Testis (tissue), 2 donors: ENCODE measurements at regions not wholly inside any gene's neighbourhood (a gene's known extent, or its start where the extent isn't known, plus 50 kb on each side); places are given as distances from the start of the nearest gene placed in this dataset.

Experiments
- DNase-seq: peaks from one replicate; pipeline ENCODE4 v3.0.0-alpha.2; 2019
- H3K27ac ChIP-seq, 2 donors: fragments of 200-600 bp; sonication (generic); one replicate each; pipeline ENCODE4 v1.5.1; 2019
- H3K27me3 ChIP-seq: fragments of 200-600 bp; sonication (generic); one replicate; pipeline ENCODE4 v1.5.1; 2019
- H3K36me3 ChIP-seq: fragments of 200-600 bp; sonication (generic); one replicate; pipeline ENCODE4 v1.5.1; 2017; ENCODE audit warnings: low read depth; ENCODE audit errors: missing control alignments
- H3K4me1 ChIP-seq: fragments of 200-600 bp; sonication (generic); one replicate; pipeline ENCODE4 v1.5.1; 2019
- H3K4me3 ChIP-seq, 2 donors: fragments of 200-600 bp; sonication (generic); one replicate each; pipeline ENCODE4 v1.5.1; 2017 to 2019
- H3K9me3 ChIP-seq: fragments of 200-600 bp; sonication (generic); one replicate; pipeline ENCODE4 v1.5.1; 2017
- POLR2A ChIP-seq: fragments of 450-650 bp; IDR thresholded peaks from one replicate; pipeline ENCODE4 v1.6.1; 2017; ENCODE audit warnings: antibody characterized with exemption, mild to moderate bottlenecking, moderate library complexity
- WGBS, 2 donors: methylation state at CpG; one replicate each; pipeline ENCODE4 v1.1.5; 2018; 5-methylcytosine and 5-hydroxymethylcytosine counted together
- intact Hi-C: fragments of 100-400 bp; cut with DNase I; formaldehyde crosslinking; loops from one replicate; pipeline ENCODE4 v1.15.1; 2023; ENCODE audit warnings: low total_unique reads
- TF ChIP-seq, protein P1 (sequence below), 3 experiments: fragments of 450-650 bp in 2 of 3; fragments of 200-600 bp in 1 of 3; sonication (generic) in 1 of 3; IDR thresholded peaks; one replicate each; pipeline ENCODE4 v1.5.1; 2016 to 2019; ENCODE audit warnings: antibody characterized with exemption in 3 of 3, mild to moderate bottlenecking in 2 of 3, moderate library complexity in 1 of 3

DNA sequence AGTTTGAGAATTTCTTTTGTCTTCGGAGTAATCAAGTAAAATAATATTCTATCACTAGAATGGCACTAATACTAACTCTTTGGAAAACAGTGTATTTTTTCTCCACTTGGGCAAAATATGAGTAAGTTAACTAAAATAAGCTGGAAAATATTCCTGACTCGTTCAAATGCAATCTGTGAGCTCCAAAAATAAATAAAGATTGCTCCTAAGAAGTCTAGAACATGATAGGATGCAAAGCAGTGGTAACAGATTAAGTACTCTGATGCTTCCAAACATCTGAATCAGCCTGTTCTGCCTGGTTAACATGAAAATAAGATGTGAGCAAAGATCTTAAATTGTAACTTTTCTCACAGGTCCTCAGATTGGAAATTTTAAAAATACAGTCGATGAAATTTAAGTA, 285.1 kb upstream of the ID4 start:
- TF ChIP-seq, protein P1, sequence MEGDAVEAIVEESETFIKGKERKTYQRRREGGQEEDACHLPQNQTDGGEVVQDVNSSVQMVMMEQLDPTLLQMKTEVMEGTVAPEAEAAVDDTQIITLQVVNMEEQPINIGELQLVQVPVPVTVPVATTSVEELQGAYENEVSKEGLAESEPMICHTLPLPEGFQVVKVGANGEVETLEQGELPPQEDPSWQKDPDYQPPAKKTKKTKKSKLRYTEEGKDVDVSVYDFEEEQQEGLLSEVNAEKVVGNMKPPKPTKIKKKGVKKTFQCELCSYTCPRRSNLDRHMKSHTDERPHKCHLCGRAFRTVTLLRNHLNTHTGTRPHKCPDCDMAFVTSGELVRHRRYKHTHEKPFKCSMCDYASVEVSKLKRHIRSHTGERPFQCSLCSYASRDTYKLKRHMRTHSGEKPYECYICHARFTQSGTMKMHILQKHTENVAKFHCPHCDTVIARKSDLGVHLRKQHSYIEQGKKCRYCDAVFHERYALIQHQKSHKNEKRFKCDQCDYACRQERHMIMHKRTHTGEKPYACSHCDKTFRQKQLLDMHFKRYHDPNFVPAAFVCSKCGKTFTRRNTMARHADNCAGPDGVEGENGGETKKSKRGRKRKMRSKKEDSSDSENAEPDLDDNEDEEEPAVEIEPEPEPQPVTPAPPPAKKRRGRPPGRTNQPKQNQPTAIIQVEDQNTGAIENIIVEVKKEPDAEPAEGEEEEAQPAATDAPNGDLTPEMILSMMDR (IDR thresholded peaks at IDR 0.05): no peak
- TF ChIP-seq POLR2A: no peak
- no peaks in the 10 kb centered on the region for H3K9me3 ChIP-seq
- 66 to 74% methylated on average over 3 of the region's 3 CpGs for WGBS, 2 donors
- no peak overlapping the region for H3K4me3 ChIP-seq
- H3K4me1 ChIP-seq: no peaks in the 10 kb centered on the region
- no peaks in the 10 kb centered on the region for H3K27me3 ChIP-seq
- no peak overlapping the region for H3K27ac ChIP-seq
- H3K36me3 ChIP-seq: no peaks in the 10 kb centered on the region
- no peak for DNase-seq
- intact Hi-C loops: no loop called here

DNA sequence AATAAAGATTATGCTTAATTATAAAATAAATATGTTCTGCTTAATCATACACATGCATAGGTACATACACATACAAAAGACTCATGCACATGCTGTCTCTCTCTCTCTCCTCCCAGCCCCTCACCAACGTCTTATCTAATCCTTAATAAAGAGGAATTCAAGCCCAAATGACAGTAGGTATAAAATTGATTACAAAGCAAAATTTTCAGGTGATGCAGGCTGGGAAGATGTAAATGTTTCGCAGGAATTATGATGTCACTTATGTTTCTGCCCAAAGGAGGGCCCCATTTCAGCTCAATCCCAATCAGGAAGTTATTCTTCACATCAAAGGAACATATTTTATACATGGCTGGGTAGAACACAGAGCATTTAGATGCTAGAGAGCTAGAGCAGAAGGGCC, 284.6 kb upstream of the ID4 start:
- WGBS, 2 donors: 68 to 75% methylated on average over 2 of the region's 2 CpGs
- H3K9me3 ChIP-seq: no peaks in the 10 kb centered on the region
- no peaks in the 10 kb centered on the region for H3K4me1 ChIP-seq
- no peak overlapping the region for H3K4me3 ChIP-seq
- no peak for DNase-seq
- H3K27me3 ChIP-seq: no peaks in the 10 kb centered on the region
- TF ChIP-seq, protein P1 (IDR thresholded peaks at IDR 0.05): no peak
- no peak for TF ChIP-seq POLR2A
- no peaks in the 10 kb centered on the region for H3K36me3 ChIP-seq
- intact Hi-C loops: no loop called here
- H3K27ac ChIP-seq: no peak overlapping the region

DNA sequence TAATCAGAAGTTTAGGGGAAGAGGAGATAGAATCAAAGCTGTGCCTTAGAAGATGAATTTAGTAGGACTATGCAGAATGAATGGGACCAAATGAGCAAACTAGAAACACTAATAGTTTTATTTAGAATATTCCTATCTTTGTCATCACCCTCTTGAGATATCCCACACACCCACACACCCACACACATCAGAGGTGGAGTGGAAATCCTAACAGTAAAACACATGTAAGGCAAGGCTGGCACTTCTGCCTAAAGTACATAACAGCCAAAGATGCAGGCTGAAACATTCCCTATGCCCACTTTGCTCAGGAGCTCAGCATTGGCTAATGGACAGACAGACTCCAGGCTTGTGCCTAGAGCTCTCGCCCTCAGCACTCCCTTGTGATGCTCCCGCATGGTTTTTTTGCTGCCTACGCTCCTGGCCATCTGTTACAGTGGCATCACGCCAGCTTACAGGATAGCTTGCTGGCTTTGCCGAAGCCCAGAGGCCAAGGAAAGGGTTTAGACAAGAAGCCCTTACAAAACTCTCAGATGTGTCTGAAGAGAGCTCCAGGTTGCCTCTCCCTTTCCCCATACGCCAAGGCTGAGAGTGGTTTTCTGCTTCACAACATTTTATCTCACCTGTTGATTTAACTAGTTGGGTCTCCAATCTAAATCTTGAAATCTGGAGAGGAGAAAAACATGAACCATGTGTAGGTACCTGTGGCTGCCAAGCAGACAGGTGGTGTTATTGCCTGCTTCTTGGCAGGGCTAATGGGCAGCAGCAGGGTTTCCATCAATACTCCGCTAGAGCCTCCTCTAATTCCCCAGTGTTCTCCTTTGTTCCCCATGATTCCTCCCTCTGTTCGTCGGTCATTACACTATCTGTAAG, 282.6 kb upstream of the ID4 start:
- 66 to 83% methylated on average over 5 to 9 of the region's 9 CpGs for WGBS, 2 donors
- Histone ChIP-seq H3K27ac (no peak overlapping the region), H3K36me3 (no peaks in the 10 kb centered on the region), H3K4me3 (no peak overlapping the region), H3K9me3 (no peaks in the 10 kb centered on the region), H3K4me1 (no peaks in the 10 kb centered on the region), H3K27me3 (no peaks in the 10 kb centered on the region)
- TF ChIP-seq, protein P1 (IDR thresholded peaks at IDR 0.05): no peak
- no peak for TF ChIP-seq POLR2A
- peak; percentile 60 for DNase-seq
- intact Hi-C loops: no loop called here

DNA sequence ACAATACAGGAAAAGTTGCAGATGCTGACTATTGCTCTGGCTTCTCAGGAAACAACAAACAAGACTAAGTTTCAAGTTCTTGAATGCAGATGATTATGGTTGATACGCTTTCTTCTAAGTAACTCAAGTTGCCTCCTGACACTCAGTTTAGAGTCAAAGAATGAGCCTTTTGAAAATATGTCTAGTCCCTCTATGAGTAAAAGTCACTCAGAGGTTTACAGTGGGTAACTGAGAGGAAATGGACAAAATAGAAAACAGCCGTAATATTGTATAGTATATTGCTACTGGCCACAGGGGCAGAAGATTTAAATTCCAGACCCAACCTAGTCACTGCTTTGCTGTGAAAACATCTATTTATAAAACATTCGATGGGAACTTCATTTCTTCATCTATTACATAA, 280.0 kb upstream of the ID4 start:
- intact Hi-C loops: no loop called here
- Histone ChIP-seq H3K4me3 (peak overlapping the region in 1 of 2 donors; percentile 2), H3K4me1 (no peaks in the 10 kb centered on the region), H3K9me3 (no peaks in the 10 kb centered on the region), H3K27me3 (no peaks in the 10 kb centered on the region), H3K36me3 (no peaks in the 10 kb centered on the region), H3K27ac (no peak overlapping the region)
- TF ChIP-seq, protein P1 (IDR thresholded peaks at IDR 0.05): no peak
- TF ChIP-seq POLR2A: no peak
- 78 to 82% methylated on average over 3 of the region's 3 CpGs for WGBS, 2 donors
- DNase-seq: no peak

DNA sequence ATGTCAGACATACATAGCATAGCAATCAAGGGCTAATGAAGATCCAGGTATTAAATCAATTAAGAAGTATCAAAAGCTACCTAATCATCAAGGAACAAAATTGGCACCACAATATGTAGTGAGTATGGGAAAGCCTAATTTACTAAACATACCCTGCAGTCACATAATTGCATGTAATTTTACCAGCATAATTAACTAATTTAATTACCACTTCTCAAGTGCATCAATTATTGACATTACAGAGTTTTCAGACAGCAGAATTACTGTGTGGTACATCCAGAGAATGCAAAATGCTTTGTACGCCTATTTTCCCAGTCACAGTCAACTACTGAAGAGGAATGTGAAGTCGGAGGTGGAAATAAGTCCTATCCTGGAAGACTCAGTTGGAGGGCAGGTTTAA, 279.0 kb upstream of the ID4 start:
- DNase-seq: no peak
- Histone ChIP-seq H3K27me3 (no peaks in the 10 kb centered on the region), H3K4me3 (no peak overlapping the region), H3K9me3 (no peaks in the 10 kb centered on the region), H3K36me3 (no peaks in the 10 kb centered on the region), H3K4me1 (no peaks in the 10 kb centered on the region), H3K27ac (no peak overlapping the region)
- 77 to 91% methylated on average over 2 of the region's 2 CpGs for WGBS, 2 donors
- intact Hi-C loops: no loop called here
- TF ChIP-seq POLR2A: no peak
- TF ChIP-seq, protein P1 (IDR thresholded peaks at IDR 0.05): no peak
